GM23338 (cell line): ENCODE measurements at regions not wholly inside any gene's neighbourhood (a gene's known extent, or its start where the extent isn't known, plus 50 kb on each side); places are given as distances from the start of the nearest gene placed in this dataset.

Source experiments
- CREB1 ChIP-seq: fragments of 250-450 bp; sonication (Bioruptor Pico); IDR thresholded peaks from 2 replicates; pipeline ENCODE4 v1.5.0; 2020; ENCODE audit warnings: low read depth, mild to moderate bottlenecking, moderate library complexity
- CTCF ChIP-seq, 2 experiments: fragments of 200-600 bp in 1 of 2; sonication (generic) in 1 of 2; conservative IDR thresholded peaks; 2 replicates each; pipeline versions ENCODE4 v1.5.1 to v1.6.1; 2016 to 2017; ENCODE audit warnings: antibody characterized with exemption in 2 of 2, low read depth in 2 of 2, mild to moderate bottlenecking in 2 of 2, moderate library complexity in 1 of 2
- ETS1 ChIP-seq: IDR thresholded peaks from 2 replicates; pipeline ENCODE4 v1.6.1; 2016; ENCODE audit warnings: antibody characterized with exemption
- EZH2 ChIP-seq: fragments of 200-600 bp; sonication (generic); IDR thresholded peaks from one replicate; pipeline ENCODE4 v1.8.0; 2017; ENCODE audit warnings: antibody characterized with exemption, mild to moderate bottlenecking, low read depth; ENCODE audit not compliant: unreplicated experiment
- EZH2phosphoT487 ChIP-seq: fragments of 200-600 bp; sonication (generic); IDR thresholded peaks from one replicate; pipeline ENCODE4 v1.8.1; 2018; ENCODE audit warnings: antibody characterized with exemption; ENCODE audit not compliant: unreplicated experiment
- JUNB ChIP-seq: IDR thresholded peaks from one replicate; pipeline ENCODE4 v1.6.1; 2016; ENCODE audit warnings: antibody characterized with exemption; ENCODE audit not compliant: unreplicated experiment
- NANOG ChIP-seq: IDR thresholded peaks from 2 replicates; pipeline ENCODE4 v1.6.1; 2016; ENCODE audit warnings: antibody characterized with exemption, borderline replicate concordance
- POLR2AphosphoS5 ChIP-seq: IDR thresholded peaks from 2 replicates; pipeline ENCODE4 v1.6.1; 2016; ENCODE audit warnings: antibody characterized with exemption, low read depth
- REST ChIP-seq: IDR thresholded peaks from one replicate; pipeline ENCODE4 v1.6.1; 2018; ENCODE audit warnings: antibody characterized with exemption; ENCODE audit not compliant: unreplicated experiment
- STAT1 ChIP-seq: IDR thresholded peaks from one replicate; pipeline ENCODE4 v1.6.1; 2016; ENCODE audit warnings: antibody characterized with exemption; ENCODE audit not compliant: unreplicated experiment
- ZNF114 ChIP-seq: fragments of 250-450 bp; sonication (Bioruptor Pico); IDR thresholded peaks from 2 replicates; pipeline ENCODE4 v1.5.0; 2020; ENCODE audit warnings: mild to moderate bottlenecking, moderate library complexity
- ZNF331 ChIP-seq: fragments of 250-450 bp; sonication (Bioruptor Pico); IDR thresholded peaks from 2 replicates; pipeline ENCODE4 v1.5.0; 2020; ENCODE audit warnings: low read depth, mild to moderate bottlenecking, moderate library complexity
- ZNF462 ChIP-seq: fragments of 250-450 bp; sonication (Bioruptor Pico); IDR thresholded peaks from 2 replicates; pipeline ENCODE4 v1.5.0; 2020; ENCODE audit warnings: mild to moderate bottlenecking, moderate library complexity

GRCh38 chr7:149713061-149713730, 60.2 kb downstream of the ZNF467 start:
- no peak for TF ChIP-seq CTCF (conservative IDR thresholded peaks at IDR 0.05; ENCODE audit: low read depth in 2 of 2)
- TF ChIP-seq EZH2 = no peak
- no peak for TF ChIP-seq EZH2phosphoT487
- no peak for TF ChIP-seq REST
- TF ChIP-seq JUNB = no peak
- TF ChIP-seq CREB1 (CRISPR knock-in tag) = no peak
- TF ChIP-seq POLR2AphosphoS5 = no peak
- TF ChIP-seq STAT1 = no peak
- TF ChIP-seq NANOG = no peak
- TF ChIP-seq ETS1 = no peak
- TF ChIP-seq ZNF114 (CRISPR knock-in tag) = no peak
- TF ChIP-seq ZNF331 = no peak
- no peak for TF ChIP-seq ZNF462 (CRISPR knock-in tag)
